CMK (cell line): ENCODE measurements at regions not wholly inside any gene's neighbourhood (a gene's known extent, or its start where the extent isn't known, plus 50 kb on each side); places are given as distances from the start of the nearest gene placed in this dataset.
A peak's percentile ranks its signal among the peaks of the same experiment; 100 is the strongest.

Experiments
- DNase-seq: peaks from one replicate; pipeline ENCODE4 v3.0.0-alpha.2; 2010; ENCODE audit warnings: low read depth

DNA sequence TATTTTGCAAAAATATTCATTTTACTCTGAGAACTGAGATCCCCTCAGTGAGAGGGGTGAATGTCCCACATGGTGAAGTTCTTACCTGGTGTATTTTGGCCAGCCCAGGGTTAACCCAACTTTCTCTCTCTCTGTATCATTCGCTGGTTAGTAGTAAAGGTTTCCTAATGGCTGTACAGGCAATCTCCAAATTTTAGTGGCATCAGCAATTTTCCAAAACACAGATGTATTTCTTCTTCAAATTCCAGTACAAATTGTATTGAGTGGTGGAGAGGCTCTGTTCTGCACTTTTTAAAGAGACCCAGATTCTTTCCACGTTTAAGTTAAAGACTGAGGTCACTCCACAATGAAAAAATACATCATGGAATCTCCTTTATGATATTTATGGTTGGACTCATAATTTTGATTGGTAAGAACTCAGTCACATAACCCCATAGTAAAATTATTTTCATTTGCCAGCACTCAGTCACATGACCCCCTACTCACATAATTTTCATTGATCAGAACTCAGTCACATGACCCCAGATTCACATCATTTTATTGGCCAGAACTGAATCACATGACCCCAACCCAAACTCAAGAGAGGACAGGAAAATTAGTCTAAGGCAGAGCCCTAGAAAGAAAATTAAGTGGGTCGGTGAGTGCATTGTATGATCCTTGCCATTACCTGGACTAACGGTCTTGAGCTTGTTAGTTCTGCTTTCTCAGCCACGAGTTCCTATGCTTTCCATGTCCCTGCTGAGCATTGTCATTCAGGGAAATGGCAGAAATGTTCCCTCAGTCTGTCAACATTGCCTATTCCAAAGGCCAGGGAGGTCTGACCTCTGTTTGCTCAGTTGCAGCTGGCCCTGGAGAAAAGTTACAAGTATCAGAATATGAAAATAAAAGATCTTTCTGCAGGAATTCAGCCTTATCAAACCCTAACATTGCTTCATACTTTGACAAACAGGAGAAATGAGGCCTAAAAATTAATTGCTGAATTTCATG lies 1536.2 kb downstream of the AACS start:
- no peak for DNase-seq

DNA sequence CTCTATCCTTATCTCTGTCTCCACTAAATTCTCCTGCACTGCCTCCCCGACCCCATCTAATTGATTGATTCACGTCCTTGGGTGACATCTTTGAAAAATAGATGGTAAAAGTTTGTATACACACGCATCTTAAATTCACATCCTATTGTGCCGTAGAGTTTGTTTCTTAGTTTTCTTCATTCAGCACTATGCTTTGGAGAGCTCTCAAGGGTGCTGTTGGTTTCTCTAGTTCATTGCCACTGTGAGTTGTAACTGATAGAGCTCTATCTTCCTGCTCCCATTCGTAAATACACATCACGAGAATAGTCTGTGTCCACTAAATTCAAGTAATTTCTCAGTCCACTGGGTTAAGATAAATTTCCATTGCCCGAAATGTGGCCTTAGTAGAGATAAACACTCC lies 1537.4 kb downstream of the AACS start:
- no peak for DNase-seq

DNA sequence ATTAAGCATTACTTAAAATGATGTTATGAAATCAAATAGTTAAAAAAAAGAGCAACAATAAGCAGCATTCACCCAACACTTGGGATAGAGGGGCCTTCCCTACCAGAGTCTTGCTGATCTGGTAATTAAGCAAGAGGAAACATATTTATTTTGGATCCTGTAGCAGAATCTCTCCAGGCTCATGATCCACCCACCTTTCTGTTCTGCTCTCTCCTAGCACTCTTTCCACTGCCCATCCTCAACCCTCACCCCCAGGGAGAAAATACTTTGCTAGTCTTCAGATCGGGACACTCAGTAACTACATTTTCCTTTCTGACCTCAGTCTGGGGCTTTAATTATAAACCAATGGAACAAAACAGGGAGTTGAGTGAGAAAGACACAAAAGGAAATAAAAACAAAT lies 1541.9 kb downstream of the AACS start:
- no peak for DNase-seq

DNA sequence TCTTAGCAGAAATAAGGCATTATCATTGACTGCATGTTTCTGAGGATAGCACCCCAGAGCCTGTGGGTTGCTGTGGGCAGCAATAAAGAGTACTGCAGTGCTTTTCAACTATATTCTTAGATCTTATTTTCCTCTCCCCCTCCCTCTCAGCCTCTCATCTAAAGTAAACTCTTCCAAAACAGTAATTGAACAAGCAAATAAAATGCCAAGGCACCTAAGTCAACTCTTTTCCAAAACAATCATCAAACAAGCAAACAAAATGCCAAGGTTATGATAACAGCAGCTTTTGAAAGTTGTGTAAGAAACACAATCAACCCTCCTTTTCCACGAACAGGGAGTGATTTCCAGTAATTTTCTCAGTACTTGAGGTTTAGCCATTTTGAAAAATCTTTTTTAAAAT lies 1542.6 kb downstream of the AACS start:
- DNase-seq, result no peak

DNA sequence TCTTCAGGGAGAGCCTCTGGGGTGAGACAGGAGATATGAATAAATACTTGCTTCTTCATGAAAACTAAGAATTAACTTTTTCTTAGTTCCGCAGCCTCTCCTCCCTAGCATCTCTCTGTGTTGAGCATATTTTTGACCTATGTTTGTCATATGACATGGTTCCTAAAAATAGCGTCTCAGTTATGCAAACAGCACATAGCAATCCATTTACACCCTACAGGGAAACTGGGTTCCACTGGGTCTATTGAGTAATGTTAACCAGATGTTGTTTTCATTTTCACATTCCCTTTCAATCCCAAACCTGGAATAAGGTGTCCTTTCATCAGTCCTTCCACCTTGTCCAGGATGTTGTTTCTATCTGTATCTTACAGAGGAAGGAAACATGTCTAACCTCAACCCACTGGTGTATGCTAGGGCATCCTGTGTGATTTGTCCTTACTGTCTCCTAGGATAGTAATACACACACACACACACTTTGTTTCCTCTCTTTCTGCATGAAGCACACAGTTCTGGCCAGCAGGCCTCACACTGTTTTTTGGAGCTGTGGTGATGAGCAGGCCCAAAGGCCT lies 1543.5 kb downstream of the AACS start:
- DNase-seq, result no peak

DNA sequence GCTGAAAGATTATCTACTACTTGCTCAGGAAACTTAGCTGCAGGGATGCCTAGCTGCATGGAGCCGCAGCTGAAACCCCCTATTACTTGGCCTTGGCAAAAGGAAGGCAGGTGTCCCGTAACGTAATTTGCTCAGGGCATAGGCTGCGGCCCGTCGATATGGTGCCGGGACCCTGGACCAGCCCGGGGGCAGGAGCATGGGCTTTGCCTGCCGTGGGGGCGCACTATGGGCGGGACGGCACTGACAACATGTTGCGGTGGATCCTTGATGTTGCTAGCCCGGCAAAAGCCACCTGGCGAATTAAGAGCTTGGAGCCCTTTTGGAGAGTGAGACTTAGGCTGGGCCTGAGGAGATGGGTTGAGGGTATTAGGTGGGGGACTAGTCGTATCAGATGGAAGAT lies 1551.2 kb downstream of the AACS start:
- no peak for DNase-seq

DNA sequence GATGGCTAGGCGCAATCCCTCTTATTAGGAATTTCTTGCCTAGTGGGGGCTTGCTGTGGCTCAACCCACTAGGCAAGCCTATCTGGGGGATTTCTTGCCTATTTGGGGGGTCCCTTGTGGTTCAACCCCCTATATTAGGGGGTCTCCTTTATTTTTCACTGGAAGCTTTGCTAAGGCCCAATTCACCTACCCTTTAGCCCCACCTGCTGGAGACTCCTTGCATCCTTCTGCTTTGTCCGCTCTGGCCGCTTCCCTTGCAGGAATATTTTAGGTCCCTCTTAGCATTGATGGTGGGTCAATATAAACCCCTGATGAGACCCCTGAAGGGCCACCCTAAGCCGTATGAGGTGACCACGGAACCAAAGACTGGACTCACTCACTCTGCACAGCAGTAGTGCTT lies 1552.1 kb downstream of the AACS start:
- peak; percentile 2 for DNase-seq

DNA sequence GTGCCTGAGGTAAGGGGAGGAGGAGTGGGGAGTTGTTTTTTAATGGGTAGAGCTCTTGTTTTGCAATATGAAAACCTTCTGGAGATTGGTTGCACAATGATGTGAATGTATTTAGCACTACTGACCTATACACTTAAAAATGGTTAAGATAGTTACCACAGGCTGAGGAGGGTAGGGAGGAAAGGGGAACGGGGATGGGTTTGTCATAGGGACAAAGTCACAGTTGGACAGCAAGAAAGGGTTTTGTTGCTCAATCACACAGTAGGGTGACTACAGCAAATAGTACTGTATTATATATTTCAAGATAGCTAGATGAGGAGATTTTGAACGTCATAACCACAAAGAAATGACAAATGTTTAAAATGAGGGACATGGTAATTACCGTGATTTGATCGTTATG lies 1562.4 kb downstream of the AACS start:
- DNase-seq, result no peak

DNA sequence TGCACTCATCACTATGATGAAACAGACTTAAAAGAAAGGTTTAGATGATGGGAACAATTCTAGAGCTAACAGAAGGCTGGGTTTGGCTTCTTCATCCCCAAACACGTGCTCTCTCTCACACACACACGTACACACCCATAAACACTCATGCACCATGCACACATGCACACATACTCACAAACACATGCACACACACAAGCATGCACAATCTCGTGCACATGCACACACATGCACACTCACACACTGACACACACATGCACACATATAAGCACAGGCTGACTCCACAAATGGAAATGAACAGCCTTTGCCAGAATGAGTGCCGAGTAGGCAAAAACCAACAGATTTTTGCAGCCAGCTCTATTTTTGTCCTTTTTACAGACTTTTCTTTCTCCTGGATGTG lies 1571.6 kb downstream of the AACS start:
- no peak for DNase-seq

DNA sequence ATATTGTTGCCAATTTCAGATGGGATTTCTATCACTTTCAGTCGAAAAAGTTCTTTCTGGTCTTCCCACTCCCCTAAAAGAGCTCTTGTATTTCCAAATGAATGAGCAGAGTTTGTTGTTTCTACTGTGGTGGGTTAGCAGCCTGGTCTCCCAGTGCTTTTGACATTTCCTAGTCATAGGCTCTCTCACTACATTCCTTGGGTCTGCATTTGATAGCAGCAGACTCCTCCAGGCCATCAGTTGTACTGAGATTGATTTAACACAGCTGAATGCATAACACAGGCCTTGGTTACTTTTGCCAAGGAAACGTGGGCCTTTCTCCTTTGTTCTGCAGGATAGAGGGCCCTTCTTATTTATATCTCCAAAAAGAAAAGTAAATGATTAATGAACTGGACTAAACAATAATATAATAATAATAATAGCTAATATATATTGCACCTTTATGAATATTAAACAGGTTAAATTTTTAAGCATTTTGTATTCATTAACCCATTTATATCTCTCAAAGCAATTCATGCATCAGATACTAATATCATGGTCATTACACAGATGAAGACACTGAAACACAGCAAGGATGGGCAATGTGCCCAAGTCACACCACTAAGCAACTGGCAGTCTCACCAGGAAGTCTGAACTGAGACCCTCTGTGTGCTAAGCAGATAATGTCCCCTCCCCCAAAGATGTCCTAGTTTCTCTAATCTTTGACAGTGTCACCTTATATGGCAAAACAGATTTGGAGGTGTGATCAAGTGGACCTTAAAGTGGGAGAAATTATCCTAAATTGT lies 1579.2 kb downstream of the AACS start:
- DNase-seq, result no peak

DNA sequence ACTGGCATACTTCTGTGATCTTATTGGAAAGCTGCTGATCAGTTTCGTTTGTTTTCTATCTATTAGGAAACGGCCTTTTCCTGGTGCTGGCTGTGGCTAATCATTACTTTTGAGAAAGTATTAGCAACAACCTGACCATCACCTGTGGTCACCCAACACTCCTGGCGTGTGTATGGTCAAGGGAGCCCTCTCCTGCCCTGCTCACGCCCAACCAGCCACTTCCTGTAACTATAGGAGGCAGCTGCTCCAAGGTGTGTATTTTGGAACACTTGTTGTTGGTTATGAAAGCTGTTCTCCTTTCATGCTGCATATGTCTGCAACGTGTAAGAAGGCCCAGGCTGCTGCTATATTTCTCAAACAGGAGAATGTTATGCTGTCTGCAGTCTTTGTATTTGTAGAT lies 1582.8 kb downstream of the AACS start:
- no peak for DNase-seq

DNA sequence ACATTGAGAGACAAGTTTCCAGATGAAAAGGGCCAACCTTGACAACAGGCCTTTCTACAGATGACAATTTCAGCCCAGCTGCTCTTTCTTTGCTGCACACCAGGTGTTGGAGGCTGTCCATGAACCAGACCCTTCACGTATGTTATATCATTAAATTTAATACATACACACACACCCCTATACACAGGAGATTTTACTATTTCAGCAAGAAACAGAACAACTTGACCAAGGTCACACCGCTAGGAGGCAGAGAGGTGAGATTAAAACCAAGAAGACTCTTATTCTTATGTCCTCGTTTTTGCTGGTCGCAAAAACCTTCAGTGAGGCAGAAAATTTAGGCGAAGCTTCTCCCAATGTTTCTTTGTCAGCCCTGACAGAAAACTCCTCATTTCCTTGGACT lies 1585.9 kb downstream of the AACS start:
- DNase-seq, result no peak

DNA sequence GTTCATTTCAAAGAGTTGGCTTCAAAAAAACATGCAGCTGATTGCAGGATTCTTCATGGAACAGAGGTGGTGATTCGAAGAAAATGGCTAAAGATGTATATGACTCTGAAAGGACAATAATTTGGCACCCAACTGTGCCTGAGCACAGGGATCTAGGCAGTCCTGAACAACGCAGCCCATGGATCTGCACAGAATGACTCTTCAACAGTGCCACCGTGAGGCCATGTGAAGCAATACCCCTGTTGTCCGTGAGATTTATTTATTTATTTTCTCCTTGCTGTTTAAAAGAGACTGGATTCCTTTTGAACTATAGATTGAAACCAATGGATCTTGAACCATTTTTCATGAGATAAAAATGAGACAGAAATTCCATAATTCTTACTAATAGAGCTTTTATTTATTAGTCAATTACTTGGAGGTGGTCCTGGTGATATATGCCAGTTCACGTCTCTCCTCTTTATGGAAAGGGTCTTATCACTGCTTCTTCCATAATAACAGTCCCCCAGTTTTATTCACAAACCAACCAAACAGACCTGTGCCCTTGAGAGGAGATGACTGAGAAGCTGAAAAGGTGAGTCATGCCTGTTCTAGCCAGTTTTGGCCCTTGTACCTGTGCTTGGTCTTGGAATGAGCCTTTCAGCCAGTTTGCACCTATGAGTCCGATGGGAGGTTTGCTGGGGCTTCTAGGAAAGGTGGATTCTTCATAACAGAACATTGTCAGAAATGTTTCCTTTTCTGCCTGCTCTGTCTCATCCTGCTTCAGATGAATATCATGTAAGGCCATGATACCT lies 1598.3 kb downstream of the AACS start:
- DNase-seq, result no peak

DNA sequence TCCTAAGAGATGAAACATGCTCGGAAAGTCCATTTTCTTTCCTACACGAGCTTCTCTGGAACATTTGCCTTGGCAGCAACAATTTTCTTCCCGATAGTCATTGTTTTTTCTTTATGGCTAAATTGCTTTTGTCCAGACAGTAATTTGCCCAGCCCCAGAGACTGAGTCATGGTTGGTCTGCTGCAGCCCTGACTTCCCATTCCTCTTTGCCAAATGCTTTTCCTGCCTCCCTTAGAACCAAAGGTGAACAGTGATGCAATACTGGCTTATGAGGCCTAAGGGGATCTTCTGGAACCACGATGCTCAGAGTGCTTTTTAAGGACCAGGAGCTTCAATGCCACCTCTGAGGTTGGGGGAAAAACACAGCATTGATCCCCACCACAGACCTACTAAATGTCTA lies 1599.6 kb upstream of the TMEM132C start:
- no peak for DNase-seq

DNA sequence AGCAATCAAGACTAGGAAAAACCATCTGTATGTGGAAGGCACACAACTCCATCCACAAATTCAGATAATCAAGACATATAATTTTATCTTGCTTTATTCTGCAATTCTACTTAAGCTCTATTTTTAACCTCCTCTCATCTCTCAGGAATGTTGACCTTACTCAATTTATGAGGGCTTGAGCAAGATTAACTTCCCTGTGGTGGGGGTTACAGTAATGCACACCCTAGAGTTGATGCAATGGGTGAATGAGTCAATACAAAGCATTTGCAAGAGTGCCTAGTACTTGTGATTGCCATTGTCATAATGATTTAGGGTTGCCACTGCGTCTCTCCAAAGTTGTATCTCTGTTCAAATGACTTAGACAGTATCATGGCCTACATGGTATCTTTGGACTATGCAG lies 1598.4 kb upstream of the TMEM132C start:
- no peak for DNase-seq

DNA sequence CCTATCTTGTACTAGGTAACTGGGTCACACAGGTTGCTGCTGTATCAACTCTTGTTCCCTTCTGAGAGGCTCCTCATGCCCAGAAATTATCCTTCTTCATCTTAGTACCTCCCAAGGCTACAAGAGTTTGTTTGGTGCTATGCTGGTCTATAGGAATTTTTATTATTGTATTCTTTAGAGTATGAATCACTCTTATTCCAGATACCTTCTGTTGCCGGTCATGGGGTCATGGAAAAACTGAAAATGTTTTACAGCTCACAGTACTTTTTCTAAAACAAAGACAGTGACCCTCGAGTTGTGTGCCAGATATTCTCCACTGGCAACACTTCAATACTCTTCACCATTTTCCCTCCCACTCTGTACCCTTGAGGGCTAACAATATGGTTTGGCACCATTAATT lies 1598.0 kb upstream of the TMEM132C start:
- DNase-seq, result no peak

DNA sequence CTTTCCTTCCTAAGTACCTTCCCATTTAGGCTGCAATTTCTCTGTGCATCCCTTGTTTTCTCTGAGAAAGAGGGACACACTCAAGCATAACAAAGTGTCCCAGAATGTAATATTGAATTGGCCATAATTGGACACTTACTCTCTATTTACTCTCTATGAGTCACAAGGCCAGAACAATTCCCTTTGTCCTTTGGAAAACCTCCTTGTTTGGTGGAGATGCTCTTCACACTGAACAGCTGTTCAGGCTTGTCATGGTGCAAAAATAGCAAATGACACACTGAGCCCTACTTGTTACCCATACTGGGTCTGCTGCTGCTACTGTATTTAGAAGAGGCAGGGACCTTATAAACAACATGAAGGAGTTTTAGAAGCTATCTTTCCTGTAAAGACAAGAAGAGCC lies 1590.5 kb upstream of the TMEM132C start:
- no peak for DNase-seq

DNA sequence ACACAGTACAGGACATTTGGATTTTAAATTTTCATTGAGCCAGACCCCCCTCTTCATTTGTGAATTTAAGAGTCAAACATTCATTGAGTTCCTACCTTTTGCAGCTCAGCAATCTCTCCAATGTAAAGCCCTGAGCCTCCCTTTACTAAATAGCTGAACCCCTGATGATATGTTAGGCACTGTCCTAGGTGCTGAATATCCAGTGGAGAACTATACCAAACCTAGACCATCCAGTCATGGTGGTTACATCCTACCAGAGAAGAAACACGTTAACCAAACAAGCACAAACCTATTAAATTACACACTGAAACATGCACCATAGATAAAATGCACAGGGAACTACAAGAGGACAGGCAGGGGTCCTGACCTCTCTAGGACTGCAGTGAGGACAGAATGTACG lies 1585.3 kb upstream of the TMEM132C start:
- DNase-seq, result no peak

DNA sequence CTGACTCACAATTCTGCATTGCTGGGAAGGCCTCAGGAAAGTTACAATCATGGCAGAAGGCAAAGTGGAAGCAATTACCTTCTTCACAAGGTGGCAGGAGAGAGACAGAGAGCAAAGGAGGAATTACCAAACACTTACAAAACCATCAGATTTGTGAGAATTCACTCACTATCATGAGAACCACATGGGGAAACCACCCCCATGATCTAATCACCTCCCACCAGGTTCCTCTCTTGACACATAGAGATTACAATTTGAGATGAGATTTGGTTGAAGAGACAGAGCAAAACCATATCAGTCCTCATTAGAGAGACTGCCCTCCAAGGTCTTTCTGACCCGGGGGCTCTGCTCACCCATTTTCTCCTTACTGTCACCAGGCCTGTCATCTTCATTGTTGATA lies 1582.3 kb upstream of the TMEM132C start:
- DNase-seq, result no peak

DNA sequence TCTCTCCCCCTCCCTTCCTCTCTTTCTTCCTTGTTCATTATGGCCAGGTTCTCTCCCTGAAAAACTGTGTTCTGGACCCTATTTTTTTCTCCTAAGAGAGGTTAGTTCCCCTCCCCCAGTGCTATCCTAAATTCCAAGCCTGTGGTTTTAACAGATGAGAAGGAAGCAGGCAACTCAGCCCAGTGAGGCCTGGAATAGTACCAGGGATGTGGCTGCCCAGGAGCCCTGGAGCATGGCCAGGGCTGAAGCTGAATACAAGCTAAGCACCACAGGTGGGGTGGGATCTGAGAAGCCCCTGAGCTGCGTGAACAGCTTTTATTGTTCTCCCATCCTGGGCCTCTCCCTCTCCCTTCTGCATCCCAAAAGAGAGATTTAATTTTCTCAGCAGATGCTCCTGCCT lies 1581.3 kb upstream of the TMEM132C start:
- DNase-seq, result no peak

DNA sequence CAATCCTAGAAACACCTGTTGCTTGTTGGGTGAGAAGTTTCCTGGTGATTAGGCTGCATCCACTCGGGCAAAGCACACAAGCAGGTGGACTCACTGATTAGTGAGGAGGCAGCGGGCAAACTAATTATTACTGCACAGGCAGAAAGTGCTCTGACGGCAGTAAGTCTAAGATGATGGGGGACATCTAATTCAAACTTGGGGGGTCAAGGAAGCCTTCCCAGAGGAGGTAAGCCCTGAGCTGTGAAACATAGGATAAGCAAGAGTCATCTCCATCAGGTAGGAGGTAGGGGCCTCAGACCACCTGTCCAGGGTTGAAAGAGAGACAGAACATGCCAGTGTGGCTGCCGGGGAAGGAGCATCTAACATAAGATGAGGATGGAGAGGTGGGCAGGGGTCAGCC lies 1578.4 kb upstream of the TMEM132C start:
- DNase-seq, result no peak

DNA sequence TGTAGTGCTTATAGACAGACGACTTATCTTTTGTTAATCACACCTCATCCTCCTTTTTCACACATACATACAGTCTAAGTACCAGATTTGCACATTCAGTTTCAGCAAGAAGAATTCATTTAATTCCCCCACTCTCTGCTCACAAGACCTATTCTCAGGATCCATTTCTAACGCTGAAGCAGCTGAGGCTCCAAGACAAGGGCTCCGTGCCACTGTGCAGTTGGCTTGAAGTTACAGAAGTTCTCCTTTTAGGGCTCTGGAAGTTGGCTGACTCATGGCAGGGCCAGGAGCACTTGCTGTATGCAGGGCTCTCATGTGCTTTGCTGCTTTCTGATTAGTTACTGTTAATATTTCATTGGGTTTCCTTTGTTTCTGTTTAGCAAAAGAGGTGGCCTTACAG lies 1566.9 kb upstream of the TMEM132C start:
- no peak for DNase-seq
